CD8-positive, alpha-beta memory T cell (primary cell): ENCODE measurements at regions not wholly inside any gene's neighbourhood (a gene's known extent, or its start where the extent isn't known, plus 50 kb on each side); places are given as distances from the start of the nearest gene placed in this dataset.
A peak's percentile ranks its signal among the peaks of the same experiment; 100 is the strongest.

Experiments used
- CTCF ChIA-PET: fragments of 350-600 bp; sonication (Branson Sonifier 250); formaldehyde crosslinking; loops from one replicate; lab custom pipeline; 2021; ENCODE audit warnings: antibody characterized with exemption; lab: Charles Lee
- POLR2A ChIA-PET: fragments of 350-600 bp; sonication (Branson Sonifier 250); formaldehyde crosslinking; loops from one replicate; lab custom pipeline; 2021; ENCODE audit warnings: antibody characterized with exemption; lab: Charles Lee
- DNase-seq, 5 donors: peaks; one replicate each; pipeline versions ENCODE4 v3.0.0 to v3.0.0-alpha.2; 2020 to 2022; ENCODE audit warnings: mixed read lengths in 1 of 5
- H3K27ac ChIP-seq: one replicate; pipeline ENCODE4 v1.7.0; 2013; ENCODE audit warnings: low read depth, mild to moderate bottlenecking, low read length, moderate library complexity
- H3K27me3 ChIP-seq: 2 replicates; pipeline ENCODE4 v1.7.0; 2013; ENCODE audit warnings: low read length, mild to moderate bottlenecking; ENCODE audit not compliant: insufficient read depth, poor library complexity, severe bottlenecking
- H3K36me3 ChIP-seq: 2 replicates; pipeline ENCODE4 v1.7.0; 2013; ENCODE audit warnings: mild to moderate bottlenecking, low read length, moderate library complexity; ENCODE audit not compliant: insufficient read depth
- H3K4me1 ChIP-seq: 2 replicates; pipeline ENCODE4 v1.7.0; 2013; ENCODE audit warnings: mild to moderate bottlenecking, low read length, moderate library complexity; ENCODE audit not compliant: insufficient read depth
- H3K4me3 ChIP-seq: 2 replicates; pipeline ENCODE4 v1.7.0; 2013; ENCODE audit warnings: mild to moderate bottlenecking, low read length
- H3K9me3 ChIP-seq: 2 replicates; pipeline ENCODE4 v1.7.0; 2013; ENCODE audit warnings: mild to moderate bottlenecking, low read length
- H3K27ac Mint-ChIP-seq, 8 donors: one replicate each; pipeline ENCODE4 v1.8.0; 2020 to 2021; ENCODE audit warnings: mixed read lengths in 8 of 8, mild to moderate bottlenecking in 6 of 8, inconsistent platforms in 3 of 8, moderate library complexity in 3 of 8
- H3K27me3 Mint-ChIP-seq, 2 donors: one replicate each; pipeline ENCODE4 v1.8.0; 2020 to 2021; ENCODE audit warnings: mixed read lengths in 2 of 2, mild to moderate bottlenecking in 1 of 2, moderate library complexity in 1 of 2
- H3K36me3 Mint-ChIP-seq, 3 donors: one replicate each; pipeline ENCODE4 v1.8.0; 2020 to 2021; ENCODE audit warnings: mixed read lengths in 3 of 3, inconsistent platforms in 1 of 3, mild to moderate bottlenecking in 1 of 3
- H3K4me1 Mint-ChIP-seq, 3 donors: one replicate each; pipeline ENCODE4 v1.8.0; 2020 to 2021; ENCODE audit warnings: mixed read lengths in 3 of 3, inconsistent platforms in 1 of 3, mild to moderate bottlenecking in 1 of 3
- H3K4me3 Mint-ChIP-seq, 7 donors: one replicate each; pipeline ENCODE4 v1.8.0; 2020 to 2021; ENCODE audit warnings: mixed read lengths in 7 of 7, mild to moderate bottlenecking in 6 of 7, moderate library complexity in 4 of 7, inconsistent platforms in 2 of 7
- H3K9me3 Mint-ChIP-seq, 5 donors: one replicate each; pipeline ENCODE4 v1.8.0; 2020 to 2022; ENCODE audit warnings: mixed read lengths in 5 of 5, mild to moderate bottlenecking in 3 of 5, moderate library complexity in 2 of 5, inconsistent platforms in 1 of 5

DNA sequence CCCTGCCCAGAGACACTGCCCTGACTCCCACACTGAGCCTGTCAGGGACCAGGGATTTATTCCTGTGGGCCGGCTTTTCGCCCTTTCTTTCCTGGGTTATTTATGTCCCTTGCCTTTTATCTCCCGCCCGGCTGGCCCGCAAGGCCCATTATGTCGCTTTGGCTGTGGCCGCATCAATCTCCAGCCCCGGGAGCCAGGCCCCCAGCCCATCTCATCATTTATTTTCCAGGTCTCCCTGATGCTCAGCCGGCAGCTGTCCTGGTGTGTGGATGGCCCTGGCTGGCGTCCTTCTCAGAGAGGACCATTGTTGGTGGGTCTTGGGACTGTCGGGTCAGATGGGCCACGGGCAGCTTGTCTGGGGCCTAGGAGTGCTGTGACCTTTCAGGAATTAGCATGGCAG lies 82.3 kb downstream of the FAM241B start:
- ChIA-PET POLR2A (no interaction called here), CTCF (no interaction called here)
- no peaks in the 10 kb centered on the region for H3K36me3 ChIP-seq

DNA sequence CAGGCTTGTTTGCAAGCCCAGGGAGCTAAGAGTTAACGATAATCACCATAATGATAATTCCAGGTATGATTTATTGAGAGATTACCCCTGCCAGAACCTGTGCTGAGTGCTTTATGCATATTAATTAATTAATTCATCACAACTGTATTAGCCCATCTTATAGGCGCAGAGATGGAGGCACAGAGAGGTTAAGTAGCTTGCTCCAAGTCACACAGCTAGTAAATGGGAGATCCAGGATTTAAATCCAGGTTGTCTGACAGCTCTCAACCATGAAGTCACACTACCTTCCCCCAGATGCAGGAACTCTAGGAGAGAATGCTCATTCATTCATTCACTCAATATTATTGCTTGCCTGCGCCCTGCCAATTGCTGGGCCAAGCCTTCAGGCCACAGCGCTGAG lies 84.5 kb downstream of the FAM241B start:
- Histone ChIP-seq H3K36me3 (no peaks in the 10 kb centered on the region), H3K4me1 (no peaks in the 10 kb centered on the region), H3K27me3 (no peaks in the 10 kb centered on the region), H3K9me3 (no peaks in the 10 kb centered on the region), H3K4me3 (no peak overlapping the region), H3K27ac (no peak overlapping the region)
- DNase-seq: no peak
- Mint-ChIP-seq H3K4me1 (no peaks in the 10 kb centered on the region), H3K27ac (no peak overlapping the region), H3K4me3 (no peak overlapping the region), H3K27me3 (peaks cover 19 to 48% of the 10 kb centered on the region in 2 donors), H3K36me3 (no peaks in the 10 kb centered on the region), H3K9me3 (no peaks in the 10 kb centered on the region)
- POLR2A ChIA-PET: no interaction called here
- CTCF ChIA-PET: interaction anchor here (1.2 kb wide), 1 partner anchor 18 kb away, joined by 5 read pairs; no protein-coding TSS in a partner anchor

More for the DNA sequence above, 82.3 kb downstream of the FAM241B start:
- no peak overlapping the region for H3K27ac ChIP-seq
- Mint-ChIP-seq H3K4me3 (no peak overlapping the region), H3K9me3 (peaks cover 0 to 3% (median 0%) of the 10 kb centered on the region in 5 donors), H3K36me3 (no peaks in the 10 kb centered on the region), H3K27me3 (peaks cover 22 to 65% of the 10 kb centered on the region in 2 donors), H3K4me1 (no peaks in the 10 kb centered on the region), H3K27ac (no peak overlapping the region)
- no peak overlapping the region for H3K4me3 ChIP-seq
- no peak for DNase-seq
- H3K27me3 ChIP-seq: no peaks in the 10 kb centered on the region
- H3K4me1 ChIP-seq: no peaks in the 10 kb centered on the region
- no peaks in the 10 kb centered on the region for H3K9me3 ChIP-seq

GRCh38 chr10:69715156-69715898 lies 85.3 kb downstream of the FAM241B start:
- ChIA-PET POLR2A (no interaction called here), CTCF (interaction anchor here (0.6 kb wide), 1 partner anchor 269 kb away, joined by 3 read pairs; no protein-coding TSS in a partner anchor)
- Mint-ChIP-seq H3K27ac (no peak overlapping the region), H3K36me3 (no peaks in the 10 kb centered on the region), H3K4me3 (no peak overlapping the region), H3K4me1 (no peaks in the 10 kb centered on the region), H3K9me3 (no peaks in the 10 kb centered on the region), H3K27me3 (peaks cover 15 to 41% of the 10 kb centered on the region in 2 donors)
- Histone ChIP-seq H3K4me1 (no peaks in the 10 kb centered on the region), H3K27ac (no peak overlapping the region), H3K9me3 (no peaks in the 10 kb centered on the region), H3K4me3 (no peak overlapping the region), H3K27me3 (no peaks in the 10 kb centered on the region), H3K36me3 (no peaks in the 10 kb centered on the region)
- DNase-seq: no peak

DNA sequence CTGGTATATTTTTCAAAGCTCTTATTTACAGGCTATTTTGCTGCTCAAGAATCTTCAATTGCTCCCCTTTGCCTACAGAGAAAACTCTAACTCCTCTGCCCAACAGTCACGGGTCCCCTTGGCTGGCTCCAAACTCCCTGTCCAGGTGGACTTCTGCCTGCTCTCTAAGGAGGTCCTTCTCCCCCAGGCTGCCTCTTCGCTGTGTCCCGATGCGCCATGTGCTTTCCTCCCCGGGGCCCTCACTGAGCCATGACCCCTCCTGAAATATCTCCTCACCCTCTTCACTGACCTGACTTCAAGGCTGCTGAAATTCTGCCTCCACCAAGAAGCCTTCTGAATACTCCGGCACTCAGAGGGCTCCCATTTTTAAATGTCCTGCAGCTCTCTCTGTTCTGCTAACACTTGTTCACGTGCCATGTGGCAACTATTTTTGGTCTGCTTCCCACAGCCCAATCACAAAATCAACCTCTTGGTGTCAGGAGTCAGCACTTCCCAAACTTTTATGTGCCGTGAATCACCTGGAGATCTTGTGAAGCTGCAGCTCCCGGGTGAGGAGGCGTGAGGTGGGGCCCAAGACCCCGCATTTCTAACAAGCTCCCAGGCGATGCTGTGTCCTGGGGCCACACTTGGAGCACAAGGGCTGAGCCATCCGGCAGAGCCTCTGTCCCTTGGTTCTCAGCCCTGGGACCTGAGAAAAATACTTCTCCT lies 85.7 kb upstream of the COL13A1 start:
- CTCF ChIA-PET: interaction anchor here (0.6 to 1.0 kb wide), 2 partner anchors 73 to 270 kb away, joined by 3 read pairs; no protein-coding TSS in a partner anchor
- H3K9me3 ChIP-seq: no peaks in the 10 kb centered on the region
- no peak overlapping the region for H3K4me3 Mint-ChIP-seq
- peaks cover 9 to 35% of the 10 kb centered on the region in 2 donors for H3K27me3 Mint-ChIP-seq
- no peak overlapping the region for H3K27ac ChIP-seq
- no peak for DNase-seq
- H3K9me3 Mint-ChIP-seq: no peaks in the 10 kb centered on the region
- H3K4me3 ChIP-seq: no peak overlapping the region
- POLR2A ChIA-PET: no interaction called here
- no peaks in the 10 kb centered on the region for H3K27me3 ChIP-seq
- no peaks in the 10 kb centered on the region for H3K36me3 ChIP-seq
- no peaks in the 10 kb centered on the region for H3K4me1 Mint-ChIP-seq
- no peak overlapping the region for H3K27ac Mint-ChIP-seq
- no peaks in the 10 kb centered on the region for H3K36me3 Mint-ChIP-seq
- H3K4me1 ChIP-seq: no peaks in the 10 kb centered on the region

- no peak overlapping the region for H3K4me3 Mint-ChIP-seq
- H3K27ac Mint-ChIP-seq: no peak overlapping the region
- ChIA-PET CTCF (interaction anchor here (1.0 to 1.3 kb wide), 2 partner anchors 74 to 201 kb away, joined by 3 to 6 read pairs; no protein-coding TSS in a partner anchor), POLR2A (no interaction called here)
- H3K4me1 ChIP-seq: no peaks in the 10 kb centered on the region
- no peaks in the 10 kb centered on the region for H3K9me3 ChIP-seq
- H3K27ac ChIP-seq: no peak overlapping the region
- H3K27me3 Mint-ChIP-seq: peaks cover 3 to 32% of the 10 kb centered on the region in 2 donors
- H3K36me3 ChIP-seq: no peaks in the 10 kb centered on the region
- peaks cover 0 to 1% (median 0%) of the 10 kb centered on the region in 5 donors for H3K9me3 Mint-ChIP-seq
- no peaks in the 10 kb centered on the region for H3K4me1 Mint-ChIP-seq
- H3K27me3 ChIP-seq: peaks cover 2% of the 10 kb centered on the region
- peak; percentile 19 to 62 (median 22) for DNase-seq
- H3K36me3 Mint-ChIP-seq: no peaks in the 10 kb centered on the region
- H3K4me3 ChIP-seq: no peak overlapping the region
Observed at GRCh38 chr10:69716711-69717560, 84.8 kb upstream of the COL13A1 start.

- H3K27me3 ChIP-seq: peaks cover 2% of the 10 kb centered on the region
- ChIA-PET POLR2A (no interaction called here), CTCF (no interaction called here)
- H3K36me3 Mint-ChIP-seq: no peaks in the 10 kb centered on the region
- no peaks in the 10 kb centered on the region for H3K9me3 ChIP-seq
- DNase-seq: no peak
- H3K27ac ChIP-seq: no peak overlapping the region
- no peak overlapping the region for H3K4me3 Mint-ChIP-seq
- H3K27me3 Mint-ChIP-seq: peaks cover 3 to 34% of the 10 kb centered on the region in 2 donors
- no peaks in the 10 kb centered on the region for H3K4me1 ChIP-seq
- no peaks in the 10 kb centered on the region for H3K4me1 Mint-ChIP-seq
- peaks cover 0 to 1% (median 0%) of the 10 kb centered on the region in 5 donors for H3K9me3 Mint-ChIP-seq
- no peak overlapping the region for H3K4me3 ChIP-seq
- no peaks in the 10 kb centered on the region for H3K36me3 ChIP-seq
- no peak overlapping the region for H3K27ac Mint-ChIP-seq
Observed at GRCh38 chr10:69718951-69719350, 82.8 kb upstream of the COL13A1 start.

DNA sequence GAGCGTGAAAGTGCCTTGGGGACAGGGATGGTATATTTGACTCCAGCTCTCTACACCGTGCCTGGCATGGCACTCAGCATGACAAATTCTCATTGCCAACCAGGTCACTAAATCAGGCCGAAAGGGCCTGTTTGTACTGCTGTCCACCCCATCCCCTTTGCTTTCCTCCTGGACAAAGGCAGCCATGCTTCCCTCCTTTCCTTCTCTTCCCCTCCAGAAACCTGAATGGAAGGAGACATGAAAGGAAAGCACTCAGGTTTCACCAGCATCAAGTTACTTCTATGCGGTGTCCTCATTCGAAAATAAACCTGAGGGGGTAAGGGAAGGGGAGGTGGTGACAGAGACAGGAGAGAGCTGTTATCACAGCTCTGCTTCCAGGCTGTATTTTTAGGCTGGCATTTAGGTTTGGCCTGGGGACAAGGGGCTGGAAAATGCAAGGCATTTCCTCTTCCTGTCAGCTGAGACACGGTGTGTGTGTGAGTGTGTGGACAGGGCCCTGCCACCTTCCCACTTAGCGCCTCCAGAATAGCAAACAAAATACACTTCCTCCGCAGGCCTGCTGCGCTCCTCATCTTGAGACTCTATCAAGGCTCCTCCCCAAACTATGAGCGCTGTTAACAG lies 79.9 kb upstream of the COL13A1 start:
- H3K4me3 ChIP-seq: no peak overlapping the region
- H3K36me3 ChIP-seq: no peaks in the 10 kb centered on the region
- H3K27ac Mint-ChIP-seq: no peak overlapping the region
- ChIA-PET POLR2A (no interaction called here), CTCF (no interaction called here)
- no peak overlapping the region for H3K4me3 Mint-ChIP-seq
- H3K27me3 Mint-ChIP-seq: peaks cover 3 to 47% of the 10 kb centered on the region in 2 donors
- H3K9me3 Mint-ChIP-seq: peaks cover 0 to 1% (median 0%) of the 10 kb centered on the region in 5 donors
- no peaks in the 10 kb centered on the region for H3K4me1 Mint-ChIP-seq
- no peak for DNase-seq
- no peaks in the 10 kb centered on the region for H3K4me1 ChIP-seq
- H3K27ac ChIP-seq: no peak overlapping the region
- H3K36me3 Mint-ChIP-seq: no peaks in the 10 kb centered on the region
- H3K9me3 ChIP-seq: no peaks in the 10 kb centered on the region
- H3K27me3 ChIP-seq: peaks cover 2% of the 10 kb centered on the region
